C4-2B (cell line): ENCODE measurements at regions not wholly inside any gene's neighbourhood (a gene's known extent, or its start where the extent isn't known, plus 50 kb on each side); places are given as distances from the start of the nearest gene placed in this dataset.

Experiments used
- H3K27ac ChIP-seq: fragments of 450-650 bp; 2 replicates; pipeline ENCODE4 v1.5.1; 2017
- ZFX ChIP-seq: fragments of 450-650 bp; IDR thresholded peaks from 2 replicates; pipeline ENCODE4 v1.6.1; 2017
- TF ChIP-seq, protein P1 (sequence below): fragments of 450-650 bp; conservative IDR thresholded peaks from 2 replicates; pipeline ENCODE4 v1.5.1; 2017; ENCODE audit warnings: mild to moderate bottlenecking

DNA sequence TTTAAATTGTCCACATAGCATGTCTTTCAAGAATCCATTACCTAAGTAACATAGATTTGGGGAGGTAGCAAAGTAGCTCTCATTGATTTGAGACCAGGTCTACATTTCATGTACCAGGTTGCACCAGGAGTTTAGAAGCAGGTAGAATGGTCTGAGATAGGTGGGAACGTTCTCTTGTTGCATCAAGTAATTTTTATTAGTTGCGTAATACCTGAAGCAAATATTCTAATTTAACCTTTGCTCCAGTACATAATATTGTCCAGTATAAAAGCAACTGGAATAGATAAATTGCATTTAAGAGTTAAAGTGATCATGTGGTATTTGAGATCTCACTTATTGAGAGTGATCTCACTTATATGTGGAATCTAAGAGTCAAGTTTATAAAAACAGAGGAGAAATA, 597.1 kb upstream of the PRMT6 start:
- no peak overlapping the region for H3K27ac ChIP-seq
- TF ChIP-seq, protein P1, sequence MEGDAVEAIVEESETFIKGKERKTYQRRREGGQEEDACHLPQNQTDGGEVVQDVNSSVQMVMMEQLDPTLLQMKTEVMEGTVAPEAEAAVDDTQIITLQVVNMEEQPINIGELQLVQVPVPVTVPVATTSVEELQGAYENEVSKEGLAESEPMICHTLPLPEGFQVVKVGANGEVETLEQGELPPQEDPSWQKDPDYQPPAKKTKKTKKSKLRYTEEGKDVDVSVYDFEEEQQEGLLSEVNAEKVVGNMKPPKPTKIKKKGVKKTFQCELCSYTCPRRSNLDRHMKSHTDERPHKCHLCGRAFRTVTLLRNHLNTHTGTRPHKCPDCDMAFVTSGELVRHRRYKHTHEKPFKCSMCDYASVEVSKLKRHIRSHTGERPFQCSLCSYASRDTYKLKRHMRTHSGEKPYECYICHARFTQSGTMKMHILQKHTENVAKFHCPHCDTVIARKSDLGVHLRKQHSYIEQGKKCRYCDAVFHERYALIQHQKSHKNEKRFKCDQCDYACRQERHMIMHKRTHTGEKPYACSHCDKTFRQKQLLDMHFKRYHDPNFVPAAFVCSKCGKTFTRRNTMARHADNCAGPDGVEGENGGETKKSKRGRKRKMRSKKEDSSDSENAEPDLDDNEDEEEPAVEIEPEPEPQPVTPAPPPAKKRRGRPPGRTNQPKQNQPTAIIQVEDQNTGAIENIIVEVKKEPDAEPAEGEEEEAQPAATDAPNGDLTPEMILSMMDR = no peak
- no peak for TF ChIP-seq ZFX

DNA sequence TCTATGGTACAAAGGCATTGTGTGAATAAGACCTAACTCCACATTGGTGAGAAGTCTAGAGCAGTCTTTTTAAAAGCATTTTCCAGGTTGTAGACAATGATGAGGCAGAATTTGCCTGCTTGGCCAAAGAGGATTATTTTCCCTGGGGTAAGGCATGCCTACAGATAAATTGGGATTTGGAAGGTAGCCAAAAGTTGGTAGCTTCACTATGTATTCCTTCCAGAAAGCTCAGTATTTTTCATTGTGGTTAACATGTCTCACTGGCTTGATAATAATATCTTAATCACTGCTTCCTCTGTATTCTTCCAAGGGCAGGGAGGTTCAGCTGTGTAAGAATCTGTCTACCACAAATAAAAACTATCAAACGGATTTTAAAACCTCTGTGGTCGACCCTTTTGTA, 590.8 kb upstream of the PRMT6 start:
- no peak overlapping the region for H3K27ac ChIP-seq
- TF ChIP-seq, protein P1 = no peak
- no peak for TF ChIP-seq ZFX

DNA sequence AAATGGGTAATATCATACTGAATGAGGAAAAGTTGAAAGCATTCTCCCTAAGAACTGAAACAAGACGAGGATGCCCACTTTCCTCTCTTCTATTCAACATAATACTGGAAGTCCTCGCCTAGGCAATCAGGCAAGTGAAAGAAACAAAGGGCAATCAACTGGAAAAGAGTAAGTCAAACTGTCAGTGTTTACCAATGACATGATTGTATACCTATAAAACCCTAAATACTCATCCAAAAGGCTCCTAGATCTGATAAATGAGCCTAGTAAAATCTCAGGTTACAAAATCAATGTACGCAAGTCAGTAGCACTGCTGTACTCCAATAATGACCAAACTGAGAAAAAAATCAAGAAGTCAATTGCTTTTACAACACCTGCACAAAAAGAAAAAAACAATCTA, 575.8 kb upstream of the PRMT6 start:
- peak overlapping the region; percentile 68; the same call in 1 of the 2 replicates for H3K27ac ChIP-seq
- no peak for TF ChIP-seq ZFX
- TF ChIP-seq, protein P1 = no peak

DNA sequence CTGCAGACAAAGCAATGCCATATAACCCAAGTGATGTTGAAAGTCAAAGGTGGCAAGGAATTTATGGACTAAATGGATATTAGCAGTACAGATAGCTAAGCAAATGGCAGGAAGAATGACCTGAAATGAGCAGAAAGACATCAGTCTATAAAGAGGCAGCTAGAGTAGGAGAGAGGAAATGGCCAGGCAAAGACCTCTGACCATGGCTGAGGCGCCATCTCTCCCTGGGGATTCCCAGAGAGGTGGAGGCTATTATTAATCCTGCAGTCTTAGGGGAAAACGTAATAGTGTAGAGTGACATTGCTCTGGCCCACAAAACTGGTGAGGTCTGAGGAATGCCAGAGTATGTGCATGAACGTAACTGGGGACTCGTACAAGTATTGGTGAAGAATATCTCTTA, 563.6 kb upstream of the PRMT6 start:
- TF ChIP-seq ZFX = no peak
- TF ChIP-seq, protein P1 = no peak
- H3K27ac ChIP-seq = no peak overlapping the region

DNA sequence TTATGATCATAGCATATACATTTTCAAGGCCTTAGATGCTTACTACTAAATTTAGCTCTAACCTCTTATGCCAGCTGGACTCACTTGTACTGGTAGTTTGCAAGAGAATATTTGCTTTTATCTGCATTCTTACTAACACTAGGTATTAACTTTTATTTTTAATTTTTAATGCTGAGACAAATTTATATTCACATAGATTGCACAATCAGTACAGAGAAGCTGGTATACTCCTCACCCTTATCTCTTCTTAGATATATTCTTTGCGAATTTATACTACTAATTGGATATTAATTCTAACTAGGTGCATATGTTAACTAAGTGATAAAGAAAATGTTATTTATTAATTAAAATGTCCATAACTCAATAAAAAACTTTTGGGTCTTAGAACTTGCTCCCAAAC, 561.8 kb upstream of the PRMT6 start:
- TF ChIP-seq, protein P1 = no peak
- TF ChIP-seq ZFX = no peak
- no peak overlapping the region for H3K27ac ChIP-seq

DNA sequence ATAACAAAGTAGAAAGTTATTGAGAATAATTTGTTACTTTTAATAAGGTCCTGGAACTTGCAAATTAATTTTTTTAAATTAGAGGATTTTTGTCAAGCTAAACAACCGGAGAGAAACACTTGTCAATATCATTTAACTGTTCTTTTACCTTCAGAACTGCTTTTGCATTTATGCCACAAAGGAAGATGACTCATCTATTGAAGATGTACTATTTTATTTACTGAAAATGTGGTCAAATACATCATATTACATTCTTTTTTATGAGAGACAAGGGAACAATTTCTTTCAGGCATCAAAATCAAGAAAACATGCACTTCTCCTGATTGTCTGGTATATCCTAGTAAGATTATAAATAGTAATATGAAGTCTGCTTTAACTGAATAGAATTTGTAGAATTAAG, 558.2 kb upstream of the PRMT6 start:
- TF ChIP-seq, protein P1 = no peak
- TF ChIP-seq ZFX = no peak
- no peak overlapping the region for H3K27ac ChIP-seq

DNA sequence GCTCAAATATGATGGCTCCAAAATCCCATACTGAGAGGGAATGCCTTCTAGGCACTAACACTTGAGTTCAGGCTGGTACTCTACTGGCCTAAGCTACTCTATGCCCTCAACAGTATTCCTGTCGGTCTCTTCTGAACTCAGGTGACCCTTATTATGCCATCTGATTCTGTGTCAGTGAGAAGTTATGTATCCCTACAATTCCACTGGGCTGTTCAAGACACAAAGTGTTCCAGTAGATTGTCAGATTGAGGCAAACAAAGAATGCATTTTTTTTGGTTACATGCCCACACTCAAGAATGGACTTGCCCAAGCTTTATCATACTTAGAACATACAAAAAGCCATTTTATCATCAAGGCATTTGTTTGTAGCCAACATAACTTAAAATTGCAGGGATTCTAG, 553.8 kb upstream of the PRMT6 start:
- TF ChIP-seq, protein P1 = no peak
- TF ChIP-seq ZFX = no peak
- H3K27ac ChIP-seq = no peak overlapping the region
